Astrocyte (in vitro differentiated cells and primary cell): ENCODE measurements at regions not wholly inside any gene's neighbourhood (a gene's known extent, or its start where the extent isn't known, plus 50 kb on each side); places are given as distances from the start of the nearest gene placed in this dataset.

ENCODE experiments used
- DNase-seq: peaks from one replicate; pipeline ENCODE4 v3.0.0-alpha.2; 2010; ENCODE audit warnings: low read depth
- FAIRE-seq: peaks from 2 replicates; lab custom pipeline; 2011; peaks lifted over from hg19 to GRCh38; lab: Jason Lieb, UNC
- H2AFZ ChIP-seq: 2 replicates; pipeline ENCODE4 v1.6.0; 2012; ENCODE audit warnings: low read depth, low read length, inconsistent platforms
- H3K27ac ChIP-seq: 2 replicates; pipeline ENCODE4 v1.5.1; 2011; ENCODE audit warnings: low read depth, low read length, inconsistent platforms
- H3K27me3 ChIP-seq: 2 replicates; pipeline ENCODE4 v1.6.0; 2011; ENCODE audit warnings: low read length, inconsistent platforms; ENCODE audit not compliant: insufficient read depth
- H3K36me3 ChIP-seq: 2 replicates; pipeline ENCODE4 v1.5.1; 2011; ENCODE audit warnings: low read length, inconsistent platforms; ENCODE audit not compliant: insufficient read depth
- H3K4me1 ChIP-seq: 2 replicates; pipeline ENCODE4 v1.5.1; 2011; ENCODE audit warnings: low read length, inconsistent platforms; ENCODE audit not compliant: insufficient read depth
- H3K4me2 ChIP-seq: 2 replicates; pipeline ENCODE4 v1.6.0; 2012; ENCODE audit warnings: low read length, inconsistent platforms
- H3K4me3 ChIP-seq: 2 replicates; pipeline ENCODE4 v1.5.1; 2011; ENCODE audit warnings: low read depth, mild to moderate bottlenecking, low read length, inconsistent platforms; ENCODE audit not compliant: insufficient read depth
- H3K79me2 ChIP-seq: 2 replicates; pipeline ENCODE4 v1.6.0; 2012; ENCODE audit warnings: mild to moderate bottlenecking, low read length, inconsistent platforms; ENCODE audit not compliant: insufficient read depth
- H3K9ac ChIP-seq: 2 replicates; pipeline ENCODE4 v1.6.0; 2012; ENCODE audit warnings: mild to moderate bottlenecking, low read length, inconsistent platforms
- H3K9me3 ChIP-seq: 2 replicates; pipeline ENCODE4 v1.5.1; 2012; ENCODE audit warnings: low read depth, mild to moderate bottlenecking, low read length, inconsistent platforms; ENCODE audit not compliant: insufficient read depth
- H4K20me1 ChIP-seq: 2 replicates; pipeline ENCODE4 v1.6.0; 2012; ENCODE audit warnings: low read length, inconsistent platforms; ENCODE audit not compliant: insufficient read depth
- H3K27ac Mint-ChIP-seq: one replicate; pipeline ENCODE4 v1.8.0; 2021; ENCODE audit warnings: mild to moderate bottlenecking, mixed read lengths; ENCODE audit not compliant: unreplicated experiment
- H3K27me3 Mint-ChIP-seq: one replicate; pipeline ENCODE4 v1.8.0; 2021; ENCODE audit warnings: low read depth, mixed read lengths; ENCODE audit not compliant: unreplicated experiment
- H3K36me3 Mint-ChIP-seq: one replicate; pipeline ENCODE4 v1.8.0; 2021; ENCODE audit warnings: low read depth, mixed read lengths; ENCODE audit not compliant: unreplicated experiment
- H3K4me1 Mint-ChIP-seq: one replicate; pipeline ENCODE4 v1.8.0; 2021; ENCODE audit warnings: low read depth, mixed read lengths; ENCODE audit not compliant: unreplicated experiment
- H3K4me3 Mint-ChIP-seq: one replicate; pipeline ENCODE4 v1.8.0; 2021; ENCODE audit warnings: mild to moderate bottlenecking, moderate library complexity, mixed read lengths; ENCODE audit not compliant: unreplicated experiment
- H3K9me3 Mint-ChIP-seq: one replicate; pipeline ENCODE4 v1.8.0; 2021; ENCODE audit warnings: mild to moderate bottlenecking, mixed read lengths; ENCODE audit not compliant: unreplicated experiment
- EZH2 ChIP-seq: IDR thresholded peaks from 2 replicates; pipeline ENCODE4 v1.6.1; 2012; ENCODE audit warnings: mild to moderate bottlenecking, low read length, inconsistent platforms; ENCODE audit not compliant: insufficient read depth
- TF ChIP-seq, protein P1 (sequence below): IDR thresholded peaks from 2 replicates; pipeline ENCODE4 v1.5.1; 2011; ENCODE audit warnings: low read depth, mild to moderate bottlenecking, inconsistent platforms, low read length, moderate library complexity; ENCODE audit not compliant: insufficient read depth

DNA sequence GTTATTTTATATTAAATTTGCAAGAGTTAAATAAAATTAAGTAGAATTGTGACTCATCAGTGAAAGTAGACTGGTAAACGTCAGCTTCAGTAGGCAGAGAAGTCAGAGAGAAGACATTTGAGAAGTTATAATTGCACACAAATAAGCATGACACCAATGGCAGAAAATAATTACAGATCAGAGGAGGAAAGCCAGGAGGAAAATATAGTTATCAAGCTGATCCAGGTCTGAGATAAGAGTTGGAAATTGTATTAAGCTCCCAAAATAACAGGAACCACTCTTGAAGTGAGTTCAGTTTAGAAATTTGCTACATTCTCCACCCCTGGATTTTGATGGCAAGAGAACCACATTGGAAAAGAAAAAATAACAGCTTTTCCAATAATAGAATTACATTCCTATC lies 533.8 kb upstream of the CHORDC1 start:
- H3K4me2 ChIP-seq = no peak overlapping the region
- H3K4me1 ChIP-seq = no peaks in the 10 kb centered on the region
- H3K9ac ChIP-seq = no peak overlapping the region
- no peak overlapping the region for H3K27ac ChIP-seq
- H3K36me3 ChIP-seq = no peaks in the 10 kb centered on the region
- TF ChIP-seq EZH2 = no peak
- FAIRE-seq (no peak), DNase-seq (no peak)
- Mint-ChIP-seq H3K27me3 (no peaks in the 10 kb centered on the region), H3K36me3 (no peaks in the 10 kb centered on the region), H3K4me1 (no peaks in the 10 kb centered on the region), H3K4me3 (no peak overlapping the region), H3K27ac (no peak overlapping the region), H3K9me3 (no peaks in the 10 kb centered on the region)
- H4K20me1 ChIP-seq = no peaks in the 10 kb centered on the region
- no peak overlapping the region for H2AFZ ChIP-seq
- no peak overlapping the region for H3K4me3 ChIP-seq
- no peaks in the 10 kb centered on the region for H3K79me2 ChIP-seq
- H3K27me3 ChIP-seq = no peaks in the 10 kb centered on the region
- no peaks in the 10 kb centered on the region for H3K9me3 ChIP-seq

DNA sequence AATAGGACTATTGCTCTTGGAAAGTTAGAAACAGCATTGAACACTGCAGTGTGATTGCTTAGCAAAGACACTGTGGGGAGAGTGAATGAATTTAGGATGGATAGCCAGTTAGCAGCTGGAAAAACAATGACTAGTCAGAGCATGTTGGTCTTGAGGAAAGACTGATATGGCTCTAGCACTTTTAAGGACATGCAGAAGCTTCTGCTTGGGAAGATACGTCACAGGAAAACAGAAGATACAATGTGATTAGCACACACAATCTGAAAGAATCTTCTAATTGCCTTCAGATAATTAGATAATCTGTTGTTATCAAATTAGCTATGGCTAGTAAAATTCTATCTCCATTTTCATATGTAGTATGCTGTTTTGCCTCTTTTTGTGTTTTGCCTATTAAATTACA lies 530.7 kb upstream of the CHORDC1 start:
- Mint-ChIP-seq H3K27me3 (no peaks in the 10 kb centered on the region), H3K27ac (no peak overlapping the region), H3K36me3 (no peaks in the 10 kb centered on the region), H3K4me1 (no peaks in the 10 kb centered on the region), H3K9me3 (peaks cover 1% of the 10 kb centered on the region), H3K4me3 (no peak overlapping the region)
- TF ChIP-seq EZH2 = no peak
- H3K4me2 ChIP-seq = no peak overlapping the region
- DNase-seq (no peak), FAIRE-seq (no peak)
- no peaks in the 10 kb centered on the region for H3K4me1 ChIP-seq
- no peaks in the 10 kb centered on the region for H3K79me2 ChIP-seq
- H3K27me3 ChIP-seq = no peaks in the 10 kb centered on the region
- H3K9ac ChIP-seq = no peak overlapping the region
- H4K20me1 ChIP-seq = no peaks in the 10 kb centered on the region
- H3K4me3 ChIP-seq = no peak overlapping the region
- H3K27ac ChIP-seq = no peak overlapping the region
- H2AFZ ChIP-seq = no peak overlapping the region
- H3K36me3 ChIP-seq = no peaks in the 10 kb centered on the region
- no peaks in the 10 kb centered on the region for H3K9me3 ChIP-seq

DNA sequence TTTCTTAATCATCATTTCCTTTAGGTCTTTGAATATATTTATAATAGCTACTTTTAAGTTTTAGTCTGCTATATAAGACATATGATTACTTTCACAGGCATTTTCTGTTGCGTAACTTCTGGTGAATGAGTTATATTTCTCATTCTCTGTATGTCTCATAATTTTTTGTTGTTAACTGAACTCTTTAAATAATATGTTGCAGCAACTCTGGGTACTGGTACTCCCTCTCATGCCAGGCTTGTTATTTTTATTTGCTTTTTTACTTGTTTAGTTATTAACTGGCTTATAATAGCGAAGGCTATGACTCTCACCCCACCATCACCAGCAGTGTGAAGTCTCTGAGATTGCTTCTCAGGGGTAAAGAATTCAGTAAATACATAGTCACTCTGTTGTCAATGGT lies 524.2 kb upstream of the CHORDC1 start:
- H3K4me1 ChIP-seq = no peaks in the 10 kb centered on the region
- FAIRE-seq (no peak), DNase-seq (no peak)
- Mint-ChIP-seq H3K27me3 (no peaks in the 10 kb centered on the region), H3K9me3 (peaks cover 5% of the 10 kb centered on the region), H3K4me3 (no peak overlapping the region), H3K27ac (no peak overlapping the region), H3K36me3 (no peaks in the 10 kb centered on the region), H3K4me1 (no peaks in the 10 kb centered on the region)
- no peaks in the 10 kb centered on the region for H3K79me2 ChIP-seq
- H4K20me1 ChIP-seq = no peaks in the 10 kb centered on the region
- no peak overlapping the region for H3K27ac ChIP-seq
- TF ChIP-seq, protein P1, sequence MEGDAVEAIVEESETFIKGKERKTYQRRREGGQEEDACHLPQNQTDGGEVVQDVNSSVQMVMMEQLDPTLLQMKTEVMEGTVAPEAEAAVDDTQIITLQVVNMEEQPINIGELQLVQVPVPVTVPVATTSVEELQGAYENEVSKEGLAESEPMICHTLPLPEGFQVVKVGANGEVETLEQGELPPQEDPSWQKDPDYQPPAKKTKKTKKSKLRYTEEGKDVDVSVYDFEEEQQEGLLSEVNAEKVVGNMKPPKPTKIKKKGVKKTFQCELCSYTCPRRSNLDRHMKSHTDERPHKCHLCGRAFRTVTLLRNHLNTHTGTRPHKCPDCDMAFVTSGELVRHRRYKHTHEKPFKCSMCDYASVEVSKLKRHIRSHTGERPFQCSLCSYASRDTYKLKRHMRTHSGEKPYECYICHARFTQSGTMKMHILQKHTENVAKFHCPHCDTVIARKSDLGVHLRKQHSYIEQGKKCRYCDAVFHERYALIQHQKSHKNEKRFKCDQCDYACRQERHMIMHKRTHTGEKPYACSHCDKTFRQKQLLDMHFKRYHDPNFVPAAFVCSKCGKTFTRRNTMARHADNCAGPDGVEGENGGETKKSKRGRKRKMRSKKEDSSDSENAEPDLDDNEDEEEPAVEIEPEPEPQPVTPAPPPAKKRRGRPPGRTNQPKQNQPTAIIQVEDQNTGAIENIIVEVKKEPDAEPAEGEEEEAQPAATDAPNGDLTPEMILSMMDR = no peak
- no peak for TF ChIP-seq EZH2
- H3K4me2 ChIP-seq = no peak overlapping the region
- H3K9ac ChIP-seq = no peak overlapping the region
- no peaks in the 10 kb centered on the region for H3K36me3 ChIP-seq
- no peak overlapping the region for H3K4me3 ChIP-seq
- H2AFZ ChIP-seq = no peak overlapping the region
- no peaks in the 10 kb centered on the region for H3K9me3 ChIP-seq
- H3K27me3 ChIP-seq = no peaks in the 10 kb centered on the region
